H9 (cell line): ENCODE measurements at regions not wholly inside any gene's neighbourhood (a gene's known extent, or its start where the extent isn't known, plus 50 kb on each side); places are given as distances from the start of the nearest gene placed in this dataset.

Experiments
- DNase-seq: peaks from one replicate; pipeline ENCODE4 v3.0.0-alpha.2; 2017
- H2AFZ ChIP-seq: one replicate; pipeline ENCODE4 v1.6.1; 2013; ENCODE audit warnings: mild to moderate bottlenecking, low read length, control low read depth, moderate library complexity
- H2AK5ac ChIP-seq: 2 replicates; pipeline ENCODE4 v1.6.1; 2013; ENCODE audit warnings: low read length, control low read depth, mixed read lengths; ENCODE audit not compliant: insufficient read length
- H2BK120ac ChIP-seq: one replicate; pipeline ENCODE4 v1.6.1; 2013; ENCODE audit warnings: low read depth, mild to moderate bottlenecking, low read length, control low read depth, inconsistent platforms; ENCODE audit not compliant: poor library complexity, severe bottlenecking
- H2BK12ac ChIP-seq: 2 replicates; pipeline ENCODE4 v1.6.1; 2013; ENCODE audit warnings: low read length, control low read depth, mixed read lengths, low read depth; ENCODE audit not compliant: insufficient read length
- H2BK15ac ChIP-seq: 2 replicates; pipeline ENCODE4 v1.6.1; 2013; ENCODE audit warnings: low read depth, low read length, control low read depth
- H2BK20ac ChIP-seq: one replicate; pipeline ENCODE4 v1.6.1; 2013; ENCODE audit warnings: low read depth, mild to moderate bottlenecking, low read length, control low read depth, inconsistent platforms; ENCODE audit not compliant: poor library complexity, severe bottlenecking
- H2BK5ac ChIP-seq: 2 replicates; pipeline ENCODE4 v1.6.1; 2013; ENCODE audit warnings: low read length, control low read depth, mixed read lengths; ENCODE audit not compliant: insufficient read length
- H3K14ac ChIP-seq: 2 replicates; pipeline ENCODE4 v1.6.1; 2013; ENCODE audit warnings: low read length, control low read depth; ENCODE audit not compliant: insufficient read depth
- H3K18ac ChIP-seq: 2 replicates; pipeline ENCODE4 v1.6.1; 2013; ENCODE audit warnings: low read depth, mild to moderate bottlenecking, mixed read lengths, low read length, control low read depth; ENCODE audit not compliant: insufficient read length
- H3K23ac ChIP-seq: 2 replicates; pipeline ENCODE4 v1.6.1; 2013; ENCODE audit warnings: low read length, control low read depth, mixed read lengths, low read depth; ENCODE audit not compliant: insufficient read length
- H3K23me2 ChIP-seq: 2 replicates; pipeline ENCODE4 v1.6.1; 2013; ENCODE audit warnings: low read depth, mild to moderate bottlenecking, mixed read lengths, low read length, control low read depth; ENCODE audit not compliant: insufficient read length, poor library complexity, severe bottlenecking
- H3K27ac ChIP-seq: 2 replicates; pipeline ENCODE4 v1.5.1; 2013; ENCODE audit warnings: low read length, control low read depth, mixed read lengths, low read depth; ENCODE audit not compliant: insufficient read length
- H3K27me3 ChIP-seq: 2 replicates; pipeline ENCODE4 v1.6.1; 2013; ENCODE audit warnings: low read length, control low read depth, inconsistent platforms; ENCODE audit not compliant: insufficient read depth
- H3K4ac ChIP-seq: 2 replicates; pipeline ENCODE4 v1.6.1; 2013; ENCODE audit warnings: low read depth, mild to moderate bottlenecking, control low read depth, inconsistent platforms, low read length, moderate library complexity
- H3K4me1 ChIP-seq: 2 replicates; pipeline ENCODE4 v1.6.1; 2013; ENCODE audit warnings: low read length, control low read depth, inconsistent platforms; ENCODE audit not compliant: insufficient read depth
- H3K4me2 ChIP-seq: 2 replicates; pipeline ENCODE4 v1.6.1; 2013; ENCODE audit warnings: low read length, control low read depth, mixed read lengths; ENCODE audit not compliant: insufficient read length, insufficient read depth
- H3K56ac ChIP-seq: 2 replicates; pipeline ENCODE4 v1.6.1; 2013; ENCODE audit warnings: low read depth, mild to moderate bottlenecking, mixed read lengths, low read length, control low read depth; ENCODE audit not compliant: insufficient read length
- H3K79me1 ChIP-seq: 2 replicates; pipeline ENCODE4 v1.6.1; 2013; ENCODE audit warnings: low read depth, mild to moderate bottlenecking, moderate library complexity, low read length, control low read depth, inconsistent platforms; ENCODE audit not compliant: insufficient read depth, poor library complexity, severe bottlenecking
- H3K79me2 ChIP-seq: 2 replicates; pipeline ENCODE4 v1.6.1; 2013; ENCODE audit warnings: low read length, control low read depth, inconsistent platforms; ENCODE audit not compliant: insufficient read depth
- H3K9ac ChIP-seq: 2 replicates; pipeline ENCODE4 v1.6.1; 2013; ENCODE audit warnings: low read length, control low read depth, mixed read lengths; ENCODE audit not compliant: insufficient read length; ENCODE audit errors: extremely low read depth
- H3K9me3 ChIP-seq: one replicate; pipeline ENCODE4 v1.6.1; 2013; ENCODE audit warnings: low read depth, low read length, inconsistent platforms; ENCODE audit not compliant: control insufficient read depth
- H3T11ph ChIP-seq: one replicate; pipeline ENCODE4 v1.6.1; 2013; ENCODE audit warnings: mild to moderate bottlenecking, low read length, control low read depth, inconsistent platforms
- H4K20me1 ChIP-seq: one replicate; pipeline ENCODE4 v1.6.1; 2013; ENCODE audit not compliant: control insufficient read depth, insufficient read length, insufficient read depth
- H4K5ac ChIP-seq: 2 replicates; pipeline ENCODE4 v1.6.1; 2013; ENCODE audit warnings: low read depth, mild to moderate bottlenecking, mixed read lengths, low read length, control low read depth; ENCODE audit not compliant: insufficient read length
- H4K8ac ChIP-seq: replicated peaks from 2 replicates; pipeline ENCODE4 v1.6.1; 2013; ENCODE audit warnings: low read length, control low read depth, mixed read lengths, low read depth; ENCODE audit not compliant: insufficient read length
- H4K91ac ChIP-seq: 2 replicates; pipeline ENCODE4 v1.6.1; 2013; ENCODE audit warnings: low read depth, mild to moderate bottlenecking, moderate library complexity, mixed read lengths, low read length, control low read depth; ENCODE audit not compliant: insufficient read length
- H3K27ac Mint-ChIP-seq, 3 experiments: 2 replicates in 2 of 3; 3 replicates in 1 of 3; pipeline ENCODE4 v1.8.0; 2020 to 2021; ENCODE audit warnings: mixed read lengths in 3 of 3, mild to moderate bottlenecking in 1 of 3, moderate library complexity in 1 of 3
- H3K27me3 Mint-ChIP-seq: 2 replicates; pipeline ENCODE4 v1.8.0; 2021; ENCODE audit warnings: low read depth, mild to moderate bottlenecking, moderate library complexity, mixed read lengths
- H3K36me3 Mint-ChIP-seq, 3 experiments: 2 replicates in 2 of 3; 3 replicates in 1 of 3; pipeline ENCODE4 v1.8.0; 2020 to 2021; ENCODE audit warnings: low read depth in 3 of 3, mixed read lengths in 3 of 3; ENCODE audit not compliant: insufficient read depth in 1 of 3
- H3K4me1 Mint-ChIP-seq, 2 experiments: 2 replicates each; pipeline ENCODE4 v1.8.0; 2020; ENCODE audit warnings: mixed read lengths in 2 of 2
- H3K4me3 Mint-ChIP-seq, 2 experiments: 2 replicates in 1 of 2; 3 replicates in 1 of 2; pipeline ENCODE4 v1.8.0; 2020 to 2021; ENCODE audit warnings: mild to moderate bottlenecking in 2 of 2, mixed read lengths in 2 of 2, moderate library complexity in 1 of 2
- H3K9me3 Mint-ChIP-seq, 2 experiments: 2 replicates in 1 of 2; 3 replicates in 1 of 2; pipeline ENCODE4 v1.8.0; 2020; ENCODE audit warnings: mild to moderate bottlenecking in 2 of 2, mixed read lengths in 2 of 2, moderate library complexity in 1 of 2
- WGBS: extraction: QIAGEN DNeasy Blood & Tissue Kit; methylation state at CpG from one replicate; pipeline ENCODE4 v1.1.7; 2013; ENCODE audit warnings: missing lambda C conversion rate, low lambda C conversion rate, mixed read lengths; ENCODE audit not compliant: insufficient read length; ENCODE audit errors: extremely low coverage; 5-methylcytosine and 5-hydroxymethylcytosine counted together
- TF ChIP-seq, protein P1 (sequence below): fragments of 200-600 bp; sonication (generic); conservative IDR thresholded peaks from 3 replicates; pipeline ENCODE4 v1.8.0; 2021; ENCODE audit warnings: antibody characterized with exemption, mild to moderate bottlenecking

DNA sequence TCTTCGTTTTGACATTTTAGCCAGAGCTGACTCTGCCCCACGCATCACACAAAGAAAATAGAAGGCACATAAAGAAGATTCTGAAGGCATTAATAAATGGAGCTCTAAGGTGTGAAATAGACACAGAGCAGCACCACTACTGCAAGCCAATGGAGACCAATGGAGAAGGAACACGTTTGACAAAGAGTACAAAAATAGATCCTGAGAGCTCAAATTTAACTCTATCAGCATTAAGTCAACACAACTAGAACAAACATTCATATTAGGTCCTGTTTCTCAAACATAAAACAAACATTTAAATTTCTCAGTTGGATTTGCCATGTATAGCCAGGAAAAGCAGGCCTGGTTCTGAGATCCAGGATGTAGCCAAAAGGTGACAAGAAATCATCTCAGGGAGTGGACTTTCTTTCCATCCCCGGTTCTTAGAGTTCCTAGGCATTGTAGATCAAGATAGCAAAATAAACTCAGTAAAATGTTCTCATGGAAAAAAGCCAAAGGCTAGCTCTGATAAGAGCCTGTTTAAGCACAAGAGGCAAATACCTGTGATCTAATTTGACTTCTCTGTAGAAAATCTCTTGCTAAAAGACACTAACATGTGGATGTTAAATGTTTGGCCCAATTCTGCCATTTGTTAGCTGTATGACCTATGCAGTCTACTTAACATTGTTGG lies 174.2 kb upstream of the VIPR2 start:
- no peak overlapping the region for H3K9ac ChIP-seq
- no peaks in the 10 kb centered on the region for H3K23me2 ChIP-seq
- no peak overlapping the region for H3K27ac ChIP-seq
- H2BK20ac ChIP-seq = no peak overlapping the region
- no peak overlapping the region for H4K91ac ChIP-seq
- H3K9me3 Mint-ChIP-seq = peaks cover 15 to 87% of the 10 kb centered on the region in 2 experiments
- H3K56ac ChIP-seq = no peak overlapping the region
- no peak overlapping the region for H2BK15ac ChIP-seq
- no peak for DNase-seq
- H3K4ac ChIP-seq = no peak overlapping the region
- WGBS = no CpG with 5 or more reads among the region's 4 CpGs
- H3K27me3 Mint-ChIP-seq = no peaks in the 10 kb centered on the region
- no peak overlapping the region for H3K14ac ChIP-seq
- no peaks in the 10 kb centered on the region for H3K4me1 Mint-ChIP-seq
- peaks cover 3 to 15% (median 4%) of the 10 kb centered on the region in 3 experiments; a peak in 3 of 7 replicates for H3K36me3 Mint-ChIP-seq
- no peak overlapping the region for H3K4me2 ChIP-seq
- no peaks in the 10 kb centered on the region for H3K79me1 ChIP-seq
- no peaks in the 10 kb centered on the region for H3K79me2 ChIP-seq
- no peak overlapping the region for H2BK12ac ChIP-seq
- no peaks in the 10 kb centered on the region for H3K27me3 ChIP-seq
- H2AFZ ChIP-seq = no peak overlapping the region
- H2BK120ac ChIP-seq = no peak overlapping the region
- H4K20me1 ChIP-seq = no peaks in the 10 kb centered on the region
- H3K9me3 ChIP-seq = no peaks in the 10 kb centered on the region
- TF ChIP-seq, protein P1, sequence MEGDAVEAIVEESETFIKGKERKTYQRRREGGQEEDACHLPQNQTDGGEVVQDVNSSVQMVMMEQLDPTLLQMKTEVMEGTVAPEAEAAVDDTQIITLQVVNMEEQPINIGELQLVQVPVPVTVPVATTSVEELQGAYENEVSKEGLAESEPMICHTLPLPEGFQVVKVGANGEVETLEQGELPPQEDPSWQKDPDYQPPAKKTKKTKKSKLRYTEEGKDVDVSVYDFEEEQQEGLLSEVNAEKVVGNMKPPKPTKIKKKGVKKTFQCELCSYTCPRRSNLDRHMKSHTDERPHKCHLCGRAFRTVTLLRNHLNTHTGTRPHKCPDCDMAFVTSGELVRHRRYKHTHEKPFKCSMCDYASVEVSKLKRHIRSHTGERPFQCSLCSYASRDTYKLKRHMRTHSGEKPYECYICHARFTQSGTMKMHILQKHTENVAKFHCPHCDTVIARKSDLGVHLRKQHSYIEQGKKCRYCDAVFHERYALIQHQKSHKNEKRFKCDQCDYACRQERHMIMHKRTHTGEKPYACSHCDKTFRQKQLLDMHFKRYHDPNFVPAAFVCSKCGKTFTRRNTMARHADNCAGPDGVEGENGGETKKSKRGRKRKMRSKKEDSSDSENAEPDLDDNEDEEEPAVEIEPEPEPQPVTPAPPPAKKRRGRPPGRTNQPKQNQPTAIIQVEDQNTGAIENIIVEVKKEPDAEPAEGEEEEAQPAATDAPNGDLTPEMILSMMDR = no peak
- no peak overlapping the region for H3K27ac Mint-ChIP-seq
- no peak overlapping the region for H4K5ac ChIP-seq
- H3K4me3 Mint-ChIP-seq = no peak overlapping the region
- no peak overlapping the region for H4K8ac ChIP-seq
- no peak overlapping the region for H3K23ac ChIP-seq
- H2BK5ac ChIP-seq = no peak overlapping the region
- no peak overlapping the region for H2AK5ac ChIP-seq
- H3K18ac ChIP-seq = no peak overlapping the region
- no peak overlapping the region for H3T11ph ChIP-seq
- no peaks in the 10 kb centered on the region for H3K4me1 ChIP-seq
